ENCODE measurements at regions not wholly inside any gene's neighbourhood (a gene's known extent, or its start where the extent isn't known, plus 50 kb on each side); places are given as distances from the start of the nearest gene placed in this dataset.

DNA sequence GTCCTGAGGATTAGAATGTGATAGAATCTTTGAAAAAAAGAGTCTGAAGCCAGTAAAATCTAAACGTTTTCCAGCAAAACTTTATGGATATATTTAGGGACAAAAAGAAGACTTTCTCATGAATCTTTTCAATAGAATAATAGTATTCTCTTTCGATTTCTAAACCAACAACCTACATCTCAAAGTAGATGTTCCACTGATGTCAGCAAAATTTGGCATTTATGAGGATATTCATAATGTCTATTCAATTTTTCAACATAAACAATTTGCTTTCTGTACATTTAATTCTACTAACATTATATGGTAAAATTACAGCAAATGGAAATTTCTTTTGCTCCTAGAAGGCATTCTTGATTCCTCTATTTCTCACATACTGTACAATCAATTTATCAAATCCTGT, 886.5 kb downstream of the CENPC start:
- no peak for DNase-seq

DNA sequence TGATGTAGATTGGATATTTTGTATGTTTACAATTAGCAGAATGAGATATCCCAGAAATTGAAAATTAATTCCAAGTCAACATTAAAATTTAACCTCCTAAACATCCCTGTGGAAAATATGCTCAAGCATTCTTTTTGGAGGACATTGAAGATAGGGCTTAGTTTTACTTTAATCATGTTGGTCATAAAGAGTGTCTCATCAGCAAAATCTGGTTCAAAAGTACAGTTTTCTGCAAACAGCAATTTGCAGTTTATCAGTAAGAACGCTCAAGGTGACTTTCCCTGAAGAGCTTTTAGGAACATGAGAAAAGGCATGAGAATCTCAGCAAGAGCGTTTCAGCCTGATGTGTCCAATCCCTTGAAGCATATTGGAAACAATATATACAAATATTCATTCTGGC, 889.8 kb downstream of the CENPC start:
- no peak for DNase-seq

- DNase-seq = no peak
Observed at GRCh38 chr4:66653937-66654336, 891.4 kb downstream of the CENPC start.

GRCh38 chr4:66649236-66649635, 896.1 kb downstream of the CENPC start:
- no peak for DNase-seq

GRCh38 chr4:66647926-66648325, 897.4 kb downstream of the CENPC start:
- no peak for DNase-seq

DNA sequence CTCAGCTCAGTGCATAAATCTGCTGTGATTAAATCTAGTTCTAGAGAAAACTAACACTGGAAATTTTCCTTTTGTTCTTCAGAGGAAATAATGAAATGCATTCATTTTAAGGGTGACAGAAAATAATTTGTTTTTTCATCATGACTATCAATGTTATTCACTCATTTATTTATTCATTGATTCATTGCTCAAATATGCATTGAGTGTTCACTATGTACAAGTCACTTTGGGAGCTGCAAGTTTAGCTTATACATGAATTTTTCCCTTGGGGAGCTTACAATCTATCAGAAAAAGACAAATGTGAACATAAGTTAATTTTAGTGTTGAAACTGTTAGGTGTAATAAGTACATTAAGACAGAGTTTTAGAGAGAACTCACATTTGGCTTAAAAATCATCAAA, 897.8 kb downstream of the CENPC start:
- DNase-seq = no peak

- DNase-seq = no peak
Observed at GRCh38 chr4:66640233-66640990, 904.9 kb downstream of the CENPC start.

DNA sequence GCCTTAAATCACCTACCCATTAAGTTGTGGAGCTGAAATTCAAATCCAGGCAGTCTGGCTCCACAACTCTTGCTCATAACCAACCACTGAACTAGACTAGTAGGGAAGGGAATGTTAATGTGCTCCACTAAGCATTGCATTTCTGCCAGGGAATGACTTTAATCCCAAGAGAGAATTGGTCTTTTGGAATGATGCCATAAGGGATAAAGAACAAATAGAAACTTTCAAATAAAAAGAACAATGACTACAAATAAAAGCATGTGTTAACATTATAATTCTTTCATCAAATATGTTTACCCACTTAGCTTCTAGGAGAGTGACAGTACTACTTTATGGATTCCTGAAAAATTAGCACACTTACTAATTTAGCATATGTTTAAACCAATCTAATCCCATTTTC, 905.9 kb downstream of the CENPC start:
- DNase-seq = no peak

DNA sequence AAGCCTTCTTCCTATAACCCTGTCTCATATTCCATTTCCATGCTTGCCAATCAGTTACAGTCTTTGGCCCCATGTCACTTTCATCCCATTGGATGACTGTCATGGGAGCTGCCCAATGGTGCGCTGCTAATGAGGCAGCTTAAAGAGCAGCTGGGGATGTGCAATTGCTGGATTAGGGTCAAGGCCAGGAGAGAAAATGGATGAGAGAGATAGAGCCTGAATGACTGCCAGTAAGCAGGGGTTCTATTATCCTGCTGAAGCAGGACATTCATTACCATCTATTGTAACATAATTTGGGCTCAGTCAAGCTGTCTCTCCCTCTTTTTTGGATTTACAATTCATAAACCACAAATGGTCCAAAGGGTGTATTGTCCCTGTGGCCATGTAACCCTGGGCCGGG, 909.0 kb downstream of the CENPC start:
- no peak for DNase-seq

- no peak for DNase-seq
Observed at GRCh38 chr4:66633477-66633876, 911.8 kb downstream of the CENPC start.

GRCh38 chr4:66629927-66630326, 915.4 kb downstream of the CENPC start:
- no peak for DNase-seq

DNA sequence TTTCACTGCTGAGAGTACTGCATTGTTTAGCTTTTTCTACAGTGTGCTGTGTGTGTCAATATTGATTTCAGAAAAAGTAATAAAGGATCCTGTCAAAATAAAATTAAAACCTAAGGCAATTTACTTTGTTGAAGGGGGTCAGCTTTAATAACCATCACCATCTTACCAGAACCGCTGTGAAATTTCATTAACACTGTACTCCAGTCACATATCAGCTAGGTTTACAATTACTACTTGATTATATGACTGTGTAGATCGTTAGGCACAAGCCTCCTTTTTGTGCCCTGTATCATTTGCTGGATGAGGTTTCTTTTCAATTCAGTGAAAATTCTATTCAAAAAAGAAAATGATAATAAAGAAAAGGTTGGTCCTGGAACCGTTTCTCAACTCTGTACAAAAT, 917.2 kb downstream of the CENPC start:
- no peak for DNase-seq

DNA sequence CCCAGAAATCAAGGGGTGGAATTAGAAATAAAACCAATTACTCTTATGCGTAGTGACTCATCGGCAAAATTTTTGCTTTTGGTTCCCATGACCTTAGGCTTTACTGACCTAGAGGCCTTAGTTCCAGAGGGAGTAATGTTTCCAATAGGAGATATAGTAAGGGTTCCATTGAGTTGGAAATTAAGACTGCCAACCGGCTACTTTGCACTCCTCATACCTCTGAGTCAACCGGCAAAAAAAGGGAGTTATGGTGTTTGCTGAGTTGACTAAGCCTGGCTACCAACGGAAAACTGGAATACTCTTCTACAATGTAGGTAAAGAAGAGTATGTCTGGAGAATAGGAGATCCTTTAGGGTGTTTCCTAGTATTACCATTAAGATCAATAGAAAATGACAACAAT, 919.8 kb downstream of the CENPC start:
- DNase-seq = no peak

DNA sequence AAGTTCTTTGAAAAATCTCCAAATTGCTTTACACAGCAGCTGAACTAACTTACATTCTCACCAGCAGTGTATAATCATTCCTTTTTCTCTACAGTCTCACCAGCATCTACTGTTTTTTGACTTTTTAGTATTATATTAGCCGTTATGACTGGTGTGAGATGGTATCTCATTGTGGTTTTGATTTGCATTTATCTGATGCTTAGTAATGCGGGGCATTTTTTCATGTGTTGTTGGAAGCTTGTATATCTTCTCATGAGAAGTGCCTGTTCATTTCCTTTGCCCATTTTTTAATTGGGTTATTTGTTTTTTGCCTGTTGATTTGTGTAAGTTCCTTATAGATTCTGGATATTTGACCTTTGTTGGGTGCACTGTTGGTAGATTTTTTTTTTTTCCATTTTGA, 931.7 kb downstream of the CENPC start:
- DNase-seq = no peak

- DNase-seq = no peak
Observed at GRCh38 chr4:66609014-66609413, 936.3 kb downstream of the CENPC start.

GRCh38 chr4:66606908-66607307, 936.6 kb upstream of the EPHA5 start:
- no peak for DNase-seq

GRCh38 chr4:66606215-66606614, 935.9 kb upstream of the EPHA5 start:
- no peak for DNase-seq

- no peak for DNase-seq
Observed at GRCh38 chr4:66604192-66604591, 933.9 kb upstream of the EPHA5 start.

- no peak for DNase-seq
Observed at GRCh38 chr4:66602622-66603021, 932.3 kb upstream of the EPHA5 start.

- DNase-seq = no peak
Observed at GRCh38 chr4:66591968-66592367, 921.7 kb upstream of the EPHA5 start.

- DNase-seq = no peak
Observed at GRCh38 chr4:66590488-66591215, 920.4 kb upstream of the EPHA5 start.

DNA sequence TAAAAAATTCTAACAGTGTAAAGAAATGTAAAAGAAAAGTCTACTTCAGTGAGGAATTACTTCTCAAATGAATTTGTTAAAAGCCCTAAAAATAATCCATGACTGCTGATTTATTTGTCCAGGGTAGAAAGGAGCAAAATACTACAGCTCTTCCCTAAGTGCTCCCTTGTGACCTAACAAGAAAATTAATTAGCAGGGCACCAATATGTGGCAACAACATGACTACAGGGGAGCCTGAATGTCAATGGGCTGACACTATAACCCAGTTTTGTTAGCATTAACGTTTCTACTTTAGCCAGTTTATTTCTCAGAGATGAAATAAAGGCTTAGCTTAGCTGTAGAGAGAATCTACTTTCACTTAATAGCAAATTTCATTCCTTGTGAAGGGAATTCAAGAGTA, 918.9 kb upstream of the EPHA5 start:
- no peak for DNase-seq

- DNase-seq = no peak
Observed at GRCh38 chr4:66585767-66586166, 915.5 kb upstream of the EPHA5 start.

DNA sequence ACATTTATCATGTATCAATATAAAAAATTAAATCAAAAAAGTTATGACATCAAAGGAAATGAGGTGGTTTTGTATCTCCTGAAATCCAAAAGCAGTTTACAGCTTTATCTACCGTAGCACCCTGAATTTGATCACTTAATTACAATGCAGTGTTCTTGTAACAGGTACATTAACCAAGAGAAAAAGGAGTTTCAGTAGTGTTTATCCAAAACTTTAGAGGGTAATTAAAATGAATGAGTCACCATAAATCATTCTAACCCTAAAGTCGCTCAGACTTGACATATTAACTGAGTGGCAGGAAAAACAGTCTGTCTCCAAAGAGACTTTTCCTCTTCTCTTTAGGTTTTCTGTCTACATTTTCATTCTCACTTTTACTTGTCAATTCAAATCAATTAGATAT, 907.6 kb upstream of the EPHA5 start:
- DNase-seq = no peak

Data from activated CD8-positive, alpha-beta memory T cell treated with anti-CD3 and anti-CD28 coated beads, Interleukin-2, amount 50 U/mL, for 48 hours (primary cell).